HEK293T (cell line): ENCODE measurements at regions not wholly inside any gene's neighbourhood (a gene's known extent, or its start where the extent isn't known, plus 50 kb on each side); places are given as distances from the start of the nearest gene placed in this dataset.
"Not testable (repeated sequence)": the region's sequence is repeated elsewhere in the genome, so short reads cannot be mapped to it uniquely, and the experiment has no call there.

Experiments
- CTCF ChIA-PET: fragments of 350-600 bp; formaldehyde crosslinking; extraction: SDS; loops from one replicate; lab custom pipeline; 2021; ENCODE audit warnings: antibody characterized with exemption, inconsistent platforms; lab: Yijun Ruan, JAX
- POLR2A ChIA-PET: fragments of 350-600 bp; formaldehyde crosslinking; extraction: SDS; loops from one replicate; lab custom pipeline; 2020; ENCODE audit warnings: antibody characterized with exemption, inconsistent platforms; lab: Yijun Ruan, JAX
- DNase-seq: peaks from one replicate; pipeline ENCODE4 v3.0.0; 2012; ENCODE audit warnings: mixed read lengths; ENCODE audit errors: extremely low spot score
- ARNT ChIP-seq: fragments of 450-650 bp; IDR thresholded peaks from 2 replicates; pipeline ENCODE4 v1.6.1; 2017; ENCODE audit warnings: mild to moderate bottlenecking
- BHLHE40 ChIP-seq: fragments of 450-650 bp; IDR thresholded peaks from 2 replicates; pipeline ENCODE4 v1.6.1; 2016; ENCODE audit warnings: mild to moderate bottlenecking, moderate library complexity, borderline replicate concordance
- CTBP1 ChIP-seq: fragments of 450-650 bp; IDR thresholded peaks from 2 replicates; pipeline ENCODE4 v1.6.1; 2016; ENCODE audit warnings: borderline replicate concordance
- ELF4 ChIP-seq: fragments of 450-650 bp; IDR thresholded peaks from 2 replicates; pipeline ENCODE4 v1.6.1; 2017; ENCODE audit warnings: antibody characterized with exemption
- FOXA1 ChIP-seq: fragments of 450-650 bp; IDR thresholded peaks from 2 replicates; pipeline ENCODE4 v1.6.1; 2016; ENCODE audit warnings: mild to moderate bottlenecking
- FOXK2 ChIP-seq: fragments of 450-650 bp; IDR thresholded peaks from 2 replicates; pipeline ENCODE4 v1.6.1; 2016; ENCODE audit warnings: mild to moderate bottlenecking
- FOXM1 ChIP-seq: fragments of 450-650 bp; IDR thresholded peaks from 2 replicates; pipeline ENCODE4 v1.6.1; 2017; ENCODE audit warnings: mild to moderate bottlenecking, borderline replicate concordance
- HDGF ChIP-seq: fragments of 450-650 bp; IDR thresholded peaks from 2 replicates; pipeline ENCODE4 v1.6.1; 2017; ENCODE audit warnings: antibody characterized with exemption, borderline replicate concordance
- L3MBTL2 ChIP-seq: fragments of 450-650 bp; conservative IDR thresholded peaks from 2 replicates; pipeline ENCODE4 v1.6.1; 2016; ENCODE audit warnings: mild to moderate bottlenecking
- LEF1 ChIP-seq: fragments of 450-650 bp; IDR thresholded peaks from 2 replicates; pipeline ENCODE4 v1.6.1; 2017; ENCODE audit warnings: mild to moderate bottlenecking, borderline replicate concordance
- NFRKB ChIP-seq: fragments of 450-650 bp; IDR thresholded peaks from 2 replicates; pipeline ENCODE4 v1.6.1; 2016; ENCODE audit warnings: mild to moderate bottlenecking, moderate library complexity
- PKNOX1 ChIP-seq: fragments of 450-650 bp; IDR thresholded peaks from 2 replicates; pipeline ENCODE4 v1.6.1; 2016
- SP1 ChIP-seq: fragments of 450-650 bp; IDR thresholded peaks from 2 replicates; pipeline ENCODE4 v1.6.1; 2017
- SUZ12 ChIP-seq: fragments of 450-650 bp; IDR thresholded peaks from 2 replicates; pipeline ENCODE4 v1.6.1; 2016; ENCODE audit warnings: mild to moderate bottlenecking
- TARDBP ChIP-seq: fragments of 450-650 bp; IDR thresholded peaks from 2 replicates; pipeline ENCODE4 v1.6.1; 2016
- ZNF384 ChIP-seq: fragments of 450-650 bp; IDR thresholded peaks from 2 replicates; pipeline ENCODE4 v1.6.1; 2016

GRCh38 chr5:37915097-37915736 is 75.4 kb upstream of the GDNF start:
- TF ChIP-seq NFRKB (no peak), L3MBTL2 (no peak), ELF4 (no peak), FOXA1 (no peak), HDGF (no peak), TARDBP (no peak), SUZ12 (no peak), BHLHE40 (no peak), CTBP1 (no peak), ARNT (no peak), LEF1 (no peak), FOXM1 (no peak), ZNF384 (no peak), SP1 (no peak), PKNOX1 (no peak), FOXK2 (no peak)
- DNase-seq: no peak
- POLR2A ChIA-PET: no interaction called here
- CTCF ChIA-PET: no interaction called here

- DNase-seq, POLR2A ChIA-PET, CTCF ChIA-PET: not testable (repeated sequence)
Observed at GRCh38 chr5:37909610-37910266, 69.9 kb upstream of the GDNF start.

- TF ChIP-seq NFRKB (no peak), FOXK2 (no peak), L3MBTL2 (no peak), PKNOX1 (no peak), FOXA1 (no peak), LEF1 (no peak), SUZ12 (no peak), ARNT (no peak), FOXM1 (no peak), TARDBP (no peak), ZNF384 (no peak)
- ChIA-PET POLR2A (no interaction called here), CTCF (no interaction called here)
- no peak for DNase-seq
Observed at GRCh38 chr5:37906416-37906815, 66.6 kb upstream of the GDNF start.

DNA sequence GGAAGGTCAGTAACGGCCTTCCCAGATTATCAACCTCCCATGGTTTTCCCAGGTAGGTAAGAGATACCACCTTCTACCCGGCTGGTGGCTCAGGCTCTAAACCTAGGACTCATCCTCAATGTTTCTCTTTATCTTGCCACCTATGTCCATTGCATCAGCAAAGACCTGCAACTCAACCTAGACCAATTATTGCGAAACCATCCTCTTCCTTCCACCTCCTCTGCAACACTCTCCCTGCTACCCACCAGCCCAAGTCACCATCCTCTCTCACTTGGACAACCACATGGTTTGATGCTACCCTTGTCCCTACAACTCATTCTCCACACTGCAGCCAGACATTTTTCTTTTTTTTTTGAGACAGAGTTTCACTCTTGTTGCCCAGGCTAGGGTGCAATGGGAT is 65.4 kb upstream of the GDNF start:
- CTCF ChIA-PET: no interaction called here
- no peak for DNase-seq
- POLR2A ChIA-PET: no interaction called here
- TF ChIP-seq TARDBP: no peak
- TF ChIP-seq SUZ12: no peak
- TF ChIP-seq FOXM1: no peak
- no peak for TF ChIP-seq L3MBTL2

DNA sequence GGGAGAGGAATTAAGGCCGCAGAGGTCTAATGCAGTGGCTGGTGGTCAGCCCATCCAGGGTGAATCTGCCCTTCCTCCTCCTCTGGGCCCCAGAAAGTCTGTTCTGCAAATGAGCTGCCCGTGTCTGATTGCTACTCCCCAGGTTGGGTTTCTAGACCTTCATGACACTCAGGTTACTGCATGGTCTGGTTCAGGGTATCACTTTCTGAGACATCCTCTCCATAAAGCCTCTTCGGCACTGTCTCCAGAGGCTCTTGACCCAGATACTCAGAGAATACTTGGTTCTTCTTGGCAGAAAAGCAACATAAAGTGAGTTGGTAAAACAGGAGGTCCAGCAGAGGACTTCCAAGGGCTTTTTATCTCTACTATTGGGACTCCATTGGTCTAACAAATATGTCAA is 62.5 kb upstream of the GDNF start:
- CTCF ChIA-PET: no interaction called here

DNA sequence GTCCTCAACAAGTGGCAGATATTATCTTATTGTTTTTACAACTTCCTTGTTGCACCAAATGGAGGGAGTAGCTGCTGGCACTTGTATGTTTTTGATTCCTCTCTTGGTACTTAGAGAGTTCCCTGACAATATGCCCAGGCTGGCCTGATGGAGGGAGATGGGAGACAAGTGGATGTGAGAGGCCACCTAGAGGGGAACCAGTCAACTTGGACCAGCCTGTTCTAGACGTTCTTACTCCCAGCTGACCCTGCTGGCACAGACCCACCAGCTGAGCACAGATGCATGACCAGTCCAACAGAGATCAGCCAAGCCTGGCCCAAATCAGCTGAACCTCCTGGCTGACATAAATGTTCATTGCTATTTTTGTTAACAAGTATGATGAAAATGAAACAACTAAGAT is 60.9 kb upstream of the GDNF start:
- CTCF ChIA-PET: interaction anchor here (0.9 kb wide), 1 partner anchor 488 kb away, joined by 3 read pairs; no protein-coding TSS in a partner anchor
- peak; percentile 27 for DNase-seq
- TF ChIP-seq FOXK2 (no peak), FOXA1 (no peak), HDGF (no peak), PKNOX1 (no peak), SP1 (no peak), ZNF384 (no peak)
- POLR2A ChIA-PET: no interaction called here

More for the DNA sequence above, 62.5 kb upstream of the GDNF start:
- TF ChIP-seq SUZ12 (no peak), SP1 (no peak), ARNT (no peak), FOXM1 (no peak), NFRKB (no peak), FOXA1 (no peak), BHLHE40 (no peak), HDGF (no peak), TARDBP (no peak), PKNOX1 (no peak)
- DNase-seq: no peak
- POLR2A ChIA-PET: no interaction called here

DNA sequence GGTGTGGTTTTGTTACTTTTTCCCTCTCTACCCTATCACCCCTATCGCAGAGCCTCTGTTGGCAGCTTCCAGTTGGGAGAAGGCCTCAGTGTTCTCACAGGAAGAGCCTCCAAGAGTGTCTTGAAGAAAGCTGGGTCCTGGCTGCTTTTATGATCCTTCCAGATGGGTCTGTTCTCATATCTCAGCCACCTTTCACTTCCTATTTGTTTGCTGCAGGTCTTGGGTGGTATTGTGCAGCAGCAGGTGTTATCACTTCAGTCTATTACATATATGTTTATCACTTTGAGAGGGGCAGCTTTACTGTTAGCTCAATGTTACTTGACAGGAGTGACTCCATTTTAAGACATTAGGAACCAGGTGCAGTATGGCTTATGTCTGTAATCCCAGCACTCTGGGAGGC is 59.2 kb upstream of the GDNF start:
- CTCF ChIA-PET: no interaction called here
- no peak for DNase-seq
- POLR2A ChIA-PET: no interaction called here
- TF ChIP-seq ARNT (no peak), SUZ12 (no peak), CTBP1 (no peak), LEF1 (no peak), HDGF (no peak), PKNOX1 (no peak), ZNF384 (no peak), SP1 (no peak), FOXM1 (no peak), NFRKB (no peak)
